ENCODE measurements at regions not wholly inside any gene's neighbourhood (a gene's known extent, or its start where the extent isn't known, plus 50 kb on each side); places are given as distances from the start of the nearest gene placed in this dataset.

DNA sequence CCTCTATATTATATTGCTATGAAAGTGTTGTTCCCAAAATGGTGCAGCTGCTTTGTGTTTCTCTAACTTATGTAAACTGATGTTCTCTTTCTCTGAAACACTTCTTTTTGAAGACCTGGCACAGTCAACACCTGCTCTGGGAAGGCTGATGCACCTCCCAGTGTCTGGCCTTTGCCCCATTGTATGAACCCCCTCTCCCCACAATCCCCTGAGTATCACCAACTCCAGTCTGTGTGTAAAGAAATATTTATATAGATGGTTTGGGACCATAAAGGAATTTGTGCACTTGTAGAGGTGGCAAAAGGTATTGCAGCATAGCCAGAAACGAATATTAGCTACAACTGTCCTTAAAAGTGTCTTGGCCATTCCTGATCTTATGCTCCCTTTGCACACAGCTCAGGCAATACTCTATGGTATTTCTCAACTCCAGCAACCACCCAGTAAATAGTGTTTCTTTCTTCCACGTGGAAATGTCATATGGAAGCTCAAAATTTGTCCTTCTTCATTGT is 365.2 kb upstream of the DDI1 start:
- BruUV-seq (replicated peaks) = no TSS peak
- dilution Hi-C loops (cut with MboI; ENCODE audit: extremely low pct_ligation_motif_present, low sequenced_read_pairs) = no loop called here
- Histone ChIP-seq H3K9me1 (replicated peaks; ENCODE audit: control insufficient read depth, extremely low read depth, insufficient read depth, low read length) (no peaks in the 10 kb centered on the region), H3K27me3 (ENCODE audit: control insufficient read depth in 2 of 2, insufficient read depth in 2 of 2, low read length in 2 of 2) (no peaks in the 10 kb centered on the region), H2AFZ (ENCODE audit: low read depth, low read length) (no peak overlapping the region), H3K9ac (replicated peaks; ENCODE audit: extremely low read depth, insufficient read depth, low read length) (no peak overlapping the region), H3K79me2 (ENCODE audit: control insufficient read depth, insufficient read depth, low read length) (no peaks in the 10 kb centered on the region), H3K4me1 (ENCODE audit: control insufficient read depth, extremely low read depth, insufficient read depth, low read length) (peaks cover 3% of the 10 kb centered on the region), H3K9me3 (replicated peaks; ENCODE audit: control insufficient read depth, insufficient read depth, low read length) (no peaks in the 10 kb centered on the region), H4K20me1 (replicated peaks; ENCODE audit: control insufficient read depth, extremely low read depth, insufficient read depth, low read length) (no peaks in the 10 kb centered on the region), H3K4me3 (replicated peaks in 1 of 3; ENCODE audit: insufficient read depth in 1 of 3, low read depth in 1 of 3, low read length in 3 of 3) (no peak overlapping the region), H3K4me2 (ENCODE audit: insufficient read depth, low read length) (no peak overlapping the region), H3K27ac (ENCODE audit: insufficient read depth, low read depth, low read length) (no peak overlapping the region), H3K36me3 (ENCODE audit: control insufficient read depth in 2 of 2, extremely low read depth in 1 of 2, insufficient read depth in 2 of 2, low read length in 2 of 2) (no peaks in the 10 kb centered on the region)
- intact Hi-C loops (cut with micrococcal nuclease) = no loop called here
- FAIRE-seq = no peak
- POLR2A ChIA-PET = no interaction called here
- CTCF ChIA-PET = interaction anchor here (0.9 to 4.7 kb wide), 5 partner anchors 8 to 566 kb away, joined by 3 to 22 read pairs (median 4); no protein-coding TSS in a partner anchor
- DNase-seq (ENCODE audit: low read depth, low spot score) = no peak
- TF ChIP-seq MYC (IDR thresholded peaks at IDR 0.05; ENCODE audit: low read depth, low read length) = no peak
- no peak for TF ChIP-seq CTCF (IDR thresholded peaks at IDR 0.05; ENCODE audit: extremely low read depth in 1 of 2, insufficient read depth in 1 of 2, low read depth in 1 of 2, low read length in 2 of 2)
- no peak for TF ChIP-seq JUN (IDR thresholded peaks at IDR 0.05; ENCODE audit: borderline replicate concordance, insufficient read depth, insufficient read length, low read depth)
- TF ChIP-seq GATA2 (IDR thresholded peaks at IDR 0.05; ENCODE audit: insufficient read depth, insufficient read length, low read depth, low read length) = no peak
- no peak for TF ChIP-seq EZH2 (IDR thresholded peaks at IDR 0.05; ENCODE audit: borderline replicate concordance, low read depth, low read length, severe bottlenecking)
- no peak for TF ChIP-seq FOS (IDR thresholded peaks at IDR 0.05; ENCODE audit: borderline replicate concordance, insufficient read depth, low read length)
- TF ChIP-seq, protein P1, sequence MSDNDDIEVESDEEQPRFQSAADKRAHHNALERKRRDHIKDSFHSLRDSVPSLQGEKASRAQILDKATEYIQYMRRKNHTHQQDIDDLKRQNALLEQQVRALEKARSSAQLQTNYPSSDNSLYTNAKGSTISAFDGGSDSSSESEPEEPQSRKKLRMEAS (IDR thresholded peaks at IDR 0.05; ENCODE audit: insufficient read depth, insufficient read length) = no peak
- no peak for TF ChIP-seq POLR2AphosphoS5 (IDR thresholded peaks at IDR 0.05; ENCODE audit: insufficient read depth, low read depth, low read length)
- no peak for TF ChIP-seq POLR2A (IDR thresholded peaks at IDR 0.05; ENCODE audit: low read depth, low read length)
